DMS114 treated with DMSO at 0.1 percent for 48 hours (cell line): ENCODE measurements at regions not wholly inside any gene's neighbourhood (a gene's known extent, or its start where the extent isn't known, plus 50 kb on each side); places are given as distances from the start of the nearest gene placed in this dataset.
A peak's percentile ranks its signal among the peaks of the same experiment; 100 is the strongest.
"Not testable (repeated sequence)": the region's sequence is repeated elsewhere in the genome, so short reads cannot be mapped to it uniquely, and the experiment has no call there.

Experiments used
- DNase-seq: peaks from one replicate; lab custom pipeline; 2025; ENCODE audit not compliant: unreplicated experiment; lab: John Stamatoyannopoulos, UW

DNA sequence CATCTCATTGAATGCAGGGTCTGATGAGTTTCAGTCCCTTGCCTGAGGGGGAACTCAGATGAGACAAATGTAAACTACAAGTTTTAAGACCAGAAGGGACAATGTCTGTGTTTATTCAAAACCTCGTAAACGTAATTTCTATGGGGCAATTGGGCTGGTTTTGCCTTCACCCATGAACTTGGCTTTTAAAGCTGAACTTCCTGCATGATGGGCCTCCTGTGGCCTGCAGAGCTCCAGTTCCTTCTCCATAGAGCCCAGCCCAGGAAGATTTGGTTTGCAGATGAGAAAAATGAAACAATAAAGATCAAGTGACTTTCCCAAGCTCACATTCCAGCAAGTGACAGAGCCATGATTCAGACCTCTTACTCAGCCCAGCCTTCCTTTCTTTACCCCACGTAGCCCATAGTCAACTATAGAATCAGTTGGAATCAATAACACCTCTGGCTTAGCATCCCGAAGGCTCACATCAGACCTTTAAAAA, 612.3 kb downstream of the UTRN start:
- DNase-seq, result no peak

DNA sequence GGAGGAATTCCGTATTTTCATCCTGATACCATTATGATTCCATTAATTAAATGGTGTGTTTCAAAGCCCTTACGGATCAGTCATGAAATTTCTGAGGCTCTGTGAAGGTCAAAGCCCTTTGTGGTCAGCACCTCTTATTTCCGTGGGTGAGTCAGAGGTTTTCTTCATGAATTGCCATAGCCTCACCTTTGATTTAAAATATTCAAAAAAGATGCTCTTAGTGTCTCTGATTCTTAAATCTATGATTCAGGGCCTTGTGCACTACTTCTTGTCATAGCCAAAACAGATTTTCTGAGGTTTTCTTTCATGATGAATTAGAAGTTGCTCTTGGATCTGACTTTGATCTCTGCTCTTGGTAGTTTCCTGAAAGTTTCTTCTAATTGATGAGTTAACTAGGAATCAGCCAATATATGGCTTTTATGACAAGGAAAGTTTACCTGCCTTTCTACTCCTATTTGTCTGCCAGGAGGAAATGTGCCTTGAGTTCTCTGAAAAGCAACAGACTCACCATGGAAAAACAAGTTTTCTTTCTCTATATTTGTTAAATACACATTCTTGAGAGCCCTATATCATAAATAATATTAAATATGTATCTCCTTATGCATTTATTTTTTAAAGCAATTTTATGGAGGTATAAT, 613.0 kb downstream of the UTRN start:
- no peak for DNase-seq

DNA sequence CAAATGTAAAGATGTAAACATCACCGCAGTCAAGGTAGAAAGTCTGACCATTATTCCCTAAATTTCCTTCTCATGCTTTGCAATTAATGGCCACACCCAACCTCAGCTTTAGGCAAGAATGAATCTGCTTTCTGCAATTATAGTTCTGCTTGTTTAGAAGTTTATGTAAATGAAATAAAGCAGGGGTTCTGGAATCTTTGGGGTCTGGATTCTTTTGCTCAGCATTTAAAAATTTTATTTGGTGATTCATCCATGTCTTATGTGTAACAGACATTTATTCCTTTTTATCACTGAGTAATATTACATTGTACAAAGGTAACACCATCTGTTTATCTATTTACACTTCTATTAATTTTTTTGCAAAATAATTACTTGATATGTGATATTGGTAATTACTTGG, 613.6 kb downstream of the UTRN start:
- no peak for DNase-seq

DNA sequence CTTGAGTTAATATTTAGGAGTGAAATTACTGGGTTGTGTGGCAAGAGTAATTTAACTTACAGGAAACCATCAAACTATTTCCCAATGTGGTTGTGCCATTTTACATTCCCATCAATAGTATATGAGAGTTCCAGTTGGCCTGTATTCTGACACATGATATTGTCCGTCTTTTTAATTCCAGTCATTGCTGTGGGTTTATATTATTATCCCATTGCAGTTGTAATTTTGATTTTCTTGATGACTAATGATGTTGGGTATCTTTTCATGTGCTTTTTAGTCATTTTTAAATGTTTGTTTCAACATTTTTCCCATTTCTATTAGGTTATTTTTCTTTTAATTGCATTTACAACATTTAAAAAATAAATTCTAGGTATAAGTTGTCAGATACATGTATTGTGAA, 614.0 kb downstream of the UTRN start:
- DNase-seq, result no peak

DNA sequence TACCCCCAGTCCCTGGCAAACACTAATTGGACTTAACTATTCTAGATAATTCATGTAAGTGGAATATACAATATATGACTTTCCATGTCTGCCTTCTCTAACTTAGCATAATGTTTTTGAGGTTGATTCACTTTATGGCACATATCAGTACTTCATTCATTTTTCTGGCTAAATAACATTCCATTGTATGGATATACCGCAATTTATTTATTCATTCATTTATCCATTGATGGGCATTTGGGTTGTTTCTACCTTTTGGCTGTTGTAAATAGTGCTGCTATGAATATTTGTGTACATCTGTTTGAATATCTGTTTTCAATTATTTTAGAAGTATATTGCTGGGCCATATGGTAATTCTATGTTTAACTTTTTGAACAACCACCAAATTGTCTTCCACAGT, 616.3 kb downstream of the UTRN start:
- no peak for DNase-seq

DNA sequence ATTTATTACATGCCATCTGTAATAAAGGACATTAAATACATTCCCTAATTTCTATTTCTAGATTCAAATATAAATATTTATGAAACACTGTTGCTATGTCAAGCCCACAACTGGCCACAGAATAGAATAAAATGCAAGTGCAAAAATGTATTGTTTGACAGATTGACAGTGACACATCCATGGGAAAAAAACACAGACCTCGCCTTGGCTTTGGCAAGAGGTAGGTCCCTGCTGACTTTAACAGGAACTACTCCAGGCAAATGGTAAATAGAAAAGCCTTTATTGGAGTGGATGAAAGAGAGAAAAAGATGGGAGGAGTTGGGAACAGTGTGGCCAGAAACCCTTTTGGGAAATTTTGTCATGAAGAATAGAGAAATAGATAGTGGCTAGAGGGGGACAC, 622.9 kb downstream of the UTRN start:
- DNase-seq, result no peak

DNA sequence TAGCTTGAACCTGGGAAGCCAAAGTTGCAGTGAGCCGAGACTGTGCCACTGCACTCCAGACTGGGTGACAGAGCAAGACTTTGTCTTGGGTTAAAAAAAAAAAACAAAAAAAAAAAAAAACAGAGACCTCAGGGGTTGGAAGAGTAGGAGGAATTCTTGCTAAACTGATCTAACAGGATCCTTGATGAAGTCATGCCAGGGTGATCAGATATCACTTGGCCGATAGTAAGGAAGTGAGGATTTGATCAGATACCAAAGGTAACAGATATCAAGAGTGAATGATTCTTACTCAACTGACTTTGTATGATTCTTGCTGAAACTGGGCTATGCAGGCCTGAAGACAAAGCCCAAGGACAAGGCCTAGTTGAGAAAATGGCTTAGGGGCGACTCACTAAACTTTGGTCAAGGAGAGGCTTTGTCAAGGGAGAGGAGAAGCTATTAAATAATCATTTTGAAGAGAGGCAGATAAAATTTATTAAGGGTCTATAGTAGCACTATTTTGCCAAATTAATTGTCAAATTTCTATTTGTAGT, 624.7 kb downstream of the UTRN start:
- no peak for DNase-seq

DNA sequence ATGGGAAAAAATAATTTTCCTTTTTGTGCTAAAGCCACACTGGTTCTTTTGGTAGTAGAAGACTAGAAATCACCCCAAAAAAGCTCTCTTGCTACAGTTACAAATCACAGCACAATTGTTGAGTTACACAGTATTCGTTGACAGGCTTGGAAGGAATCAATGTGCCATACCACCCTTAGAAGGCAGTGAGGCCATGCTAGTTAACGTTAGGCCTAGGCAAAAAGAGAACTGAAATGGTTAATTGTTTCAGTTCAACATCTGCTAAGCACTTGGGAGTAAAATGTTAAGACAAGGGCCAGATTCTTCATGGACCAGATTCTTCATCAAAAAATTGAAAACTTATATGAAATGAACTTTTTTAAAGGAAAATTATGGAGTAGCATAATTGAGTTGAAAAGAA, 626.2 kb downstream of the UTRN start:
- no peak for DNase-seq

DNA sequence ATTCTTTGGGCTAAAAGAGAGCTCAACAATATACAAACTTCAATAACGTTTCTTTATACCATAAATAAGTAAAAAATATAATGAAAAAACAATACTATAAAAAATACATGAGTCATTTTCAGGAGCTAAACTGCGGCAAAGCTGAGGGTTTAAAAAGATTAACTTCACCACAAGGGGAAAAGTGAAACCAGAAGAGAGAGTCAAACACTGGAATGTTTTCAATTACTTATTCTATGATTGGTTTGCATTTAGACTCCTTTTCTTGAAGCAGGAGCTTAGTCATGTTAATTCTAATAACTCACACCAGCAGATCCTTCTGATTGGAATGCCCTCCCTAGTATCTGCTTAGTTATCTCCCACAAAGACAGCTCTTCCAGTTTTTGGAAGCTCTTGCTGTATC, 627.3 kb downstream of the UTRN start:
- DNase-seq, result no peak

DNA sequence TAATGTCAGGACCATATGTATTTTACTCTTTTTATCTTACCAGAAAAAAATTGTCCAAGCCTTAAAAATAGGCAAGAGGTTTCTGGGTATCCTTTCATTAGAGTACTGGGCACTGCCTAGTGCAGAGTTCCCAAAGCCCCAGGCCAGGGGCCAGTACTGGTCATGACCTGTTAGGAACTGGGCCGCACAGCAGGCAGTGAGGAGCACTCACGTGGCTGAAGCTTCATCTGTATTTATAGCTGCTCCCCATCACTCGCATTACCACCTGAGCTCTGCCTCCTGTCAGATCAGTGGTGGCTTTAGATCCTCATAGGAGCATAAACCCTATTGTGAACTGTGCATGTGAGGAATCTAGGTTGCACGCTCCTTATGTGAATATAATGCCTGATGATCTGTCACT, 632.9 kb downstream of the UTRN start:
- no peak for DNase-seq

DNA sequence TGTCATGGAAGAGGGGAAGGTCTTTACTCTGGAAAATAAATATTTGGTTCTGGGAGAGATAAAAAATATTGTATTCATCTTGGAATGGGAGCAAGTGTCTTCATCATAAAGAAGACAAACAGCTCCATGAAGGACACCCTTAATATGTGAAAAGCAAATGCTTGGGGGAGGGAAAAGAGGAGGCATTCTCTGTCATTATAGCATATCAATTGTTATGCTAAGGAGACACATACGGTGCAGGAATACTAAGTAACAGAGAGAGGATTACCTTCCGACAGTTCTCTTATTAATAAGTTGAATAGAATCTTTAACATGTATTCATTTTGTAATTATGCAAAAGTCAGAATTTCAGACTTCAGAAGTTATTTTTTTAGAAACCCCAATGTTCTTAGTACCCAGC, 634.4 kb downstream of the UTRN start:
- DNase-seq, result no peak

DNA sequence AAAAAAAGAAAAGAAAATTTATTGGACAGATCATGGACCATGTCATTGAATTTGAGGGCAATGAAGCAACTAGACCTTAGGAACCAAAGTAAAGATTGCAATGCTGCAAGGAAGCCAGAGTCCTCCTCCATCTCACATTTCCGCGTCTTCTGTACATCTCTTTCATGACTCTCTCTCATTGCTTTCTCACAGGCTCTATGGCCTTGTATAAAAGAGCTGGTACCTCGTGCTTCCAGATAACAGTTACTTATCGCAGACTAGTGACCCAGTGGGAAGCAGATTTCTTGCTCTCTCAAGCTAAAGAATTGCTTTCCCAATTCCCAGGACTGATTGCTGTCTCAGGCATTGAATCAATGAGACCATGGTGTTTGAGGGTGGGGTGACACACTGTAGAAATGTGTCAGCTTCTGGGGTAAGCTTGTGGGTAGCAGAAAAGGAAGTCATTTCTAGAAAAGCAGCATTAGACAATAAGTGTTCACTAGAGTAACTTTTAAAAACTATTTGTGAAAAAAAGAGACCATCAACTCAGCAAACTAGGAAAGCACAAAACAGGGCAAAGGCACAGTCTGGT, 635.3 kb downstream of the UTRN start:
- no peak for DNase-seq

DNA sequence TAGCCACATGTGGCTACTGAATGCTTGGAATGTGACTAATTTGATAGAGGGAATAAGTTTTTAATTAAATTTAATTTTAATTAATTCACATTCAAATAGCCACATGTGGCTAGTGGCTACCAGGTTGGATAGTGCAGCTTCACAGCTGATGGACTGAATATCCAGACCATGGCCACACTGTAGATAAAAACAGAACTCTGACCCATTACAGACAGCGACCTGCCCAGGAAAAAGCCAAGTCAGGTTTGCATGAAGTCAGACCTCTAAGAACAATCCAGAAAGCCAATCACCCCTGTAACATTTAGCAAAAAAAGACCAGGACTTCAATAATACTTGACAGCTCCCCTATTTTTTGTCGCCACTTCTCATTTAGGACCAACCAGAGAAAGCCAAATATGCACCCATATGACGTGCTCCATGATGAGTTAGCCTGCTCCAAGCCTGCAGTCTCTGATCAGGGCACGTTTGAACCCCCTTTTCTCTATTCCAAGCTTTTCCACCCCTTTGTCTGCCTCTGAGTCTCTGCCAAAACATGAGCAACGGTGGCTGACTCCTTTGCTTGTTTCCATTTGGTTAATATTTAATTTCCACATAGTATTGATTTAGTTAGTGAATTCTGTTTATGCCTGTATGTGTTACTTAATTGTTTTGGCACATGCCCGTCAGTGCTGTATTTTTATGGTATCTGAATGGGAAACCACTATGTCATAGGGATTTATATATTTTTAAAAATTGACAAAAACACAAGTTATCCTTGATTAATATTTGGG, 636.3 kb downstream of the UTRN start:
- no peak for DNase-seq

DNA sequence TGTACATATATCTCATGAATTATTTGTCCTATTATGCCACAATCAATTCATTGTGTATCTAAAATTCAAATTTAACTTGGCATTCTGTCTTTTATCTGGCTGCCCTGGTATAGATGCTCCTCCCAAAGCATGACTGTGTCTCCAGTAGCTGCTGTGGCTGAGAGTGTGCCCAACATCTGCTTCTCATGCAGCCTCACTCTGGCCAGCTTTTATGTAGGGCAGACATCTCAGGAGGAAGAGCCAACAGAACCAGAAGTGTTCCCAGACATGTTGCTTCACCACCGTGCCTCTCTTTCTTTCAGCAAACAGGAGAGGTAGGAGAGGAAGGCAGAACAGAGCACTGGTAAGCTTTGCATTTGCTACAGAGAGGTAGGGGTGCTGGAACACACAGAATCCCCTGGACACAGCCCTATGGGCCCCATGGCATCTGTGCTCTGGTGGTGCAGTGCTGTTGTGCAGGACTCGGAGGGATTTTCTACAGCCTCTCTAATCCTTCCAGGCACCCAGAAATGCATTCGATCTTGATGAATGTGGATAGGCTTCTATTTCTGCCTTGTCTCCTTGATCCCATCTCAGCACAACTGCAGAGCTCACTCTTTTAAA, 637.1 kb downstream of the UTRN start:
- no peak for DNase-seq

DNA sequence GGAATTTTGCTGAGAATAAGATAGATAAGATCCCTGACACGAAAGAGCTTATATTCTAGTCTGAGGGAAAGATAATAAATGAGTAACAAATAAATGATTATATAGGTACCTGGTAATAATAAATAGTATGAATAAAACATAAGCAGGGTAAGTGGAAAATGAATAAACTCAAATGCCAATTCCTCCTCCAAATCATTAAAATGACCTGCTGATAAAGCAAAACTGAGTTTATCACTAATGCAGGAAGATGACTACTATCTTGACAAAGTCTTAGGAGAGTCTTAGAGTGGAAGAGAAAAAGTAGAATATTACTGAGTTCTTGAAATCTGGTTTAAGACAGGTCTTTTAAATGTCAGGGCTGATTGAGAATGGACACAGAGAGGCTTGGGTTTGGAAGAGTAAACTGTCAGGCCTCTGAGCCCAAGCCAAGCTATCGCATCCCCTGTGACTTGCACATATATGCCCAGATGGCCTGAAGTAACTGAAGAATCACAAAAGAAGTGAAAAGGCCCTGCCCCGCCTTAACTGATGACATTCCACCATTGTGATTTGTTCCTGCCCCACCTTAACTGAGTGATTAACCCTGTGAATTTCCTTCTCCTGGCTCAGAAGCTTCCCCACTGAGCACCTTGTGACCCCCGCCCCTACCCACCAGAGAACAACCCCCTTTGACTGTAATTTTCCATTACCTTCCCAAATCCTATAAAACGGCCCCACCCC, 637.8 kb downstream of the UTRN start:
- not testable (repeated sequence) for DNase-seq

DNA sequence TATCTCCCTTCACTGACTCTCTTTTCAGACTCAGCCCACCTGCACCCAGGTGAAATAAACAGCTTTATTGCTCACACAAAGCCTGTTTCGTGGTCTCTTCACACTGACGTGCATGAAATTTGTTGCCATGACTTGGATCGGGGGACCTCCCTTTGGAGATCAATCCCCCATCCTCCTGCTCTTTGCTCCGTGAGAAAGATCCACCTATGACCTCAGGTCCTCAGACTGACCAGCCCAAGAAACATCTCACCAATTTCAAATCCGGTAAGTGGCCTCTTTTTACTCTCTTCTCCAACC, 638.3 kb downstream of the UTRN start:
- DNase-seq, result not testable (repeated sequence)

DNA sequence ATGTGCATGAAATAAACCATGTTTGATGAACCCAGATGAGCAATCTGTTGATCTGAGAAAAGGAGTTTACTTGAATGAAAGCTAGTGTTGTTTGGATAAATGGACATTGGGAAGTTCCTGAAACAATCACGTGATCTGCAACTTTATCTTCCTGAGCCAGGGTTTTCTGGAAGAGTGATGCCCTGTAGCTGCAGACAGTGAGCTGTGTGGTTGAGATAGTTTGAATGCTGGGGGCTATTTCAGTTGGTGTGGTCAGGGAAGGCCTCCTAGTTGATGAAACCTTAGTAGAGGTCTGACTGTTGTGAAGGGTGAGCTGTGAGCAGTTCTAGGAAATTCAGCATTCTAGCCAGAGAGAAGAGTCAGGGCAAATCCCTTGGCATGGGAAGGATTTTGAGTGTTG, 643.7 kb downstream of the UTRN start:
- DNase-seq, result no peak

DNA sequence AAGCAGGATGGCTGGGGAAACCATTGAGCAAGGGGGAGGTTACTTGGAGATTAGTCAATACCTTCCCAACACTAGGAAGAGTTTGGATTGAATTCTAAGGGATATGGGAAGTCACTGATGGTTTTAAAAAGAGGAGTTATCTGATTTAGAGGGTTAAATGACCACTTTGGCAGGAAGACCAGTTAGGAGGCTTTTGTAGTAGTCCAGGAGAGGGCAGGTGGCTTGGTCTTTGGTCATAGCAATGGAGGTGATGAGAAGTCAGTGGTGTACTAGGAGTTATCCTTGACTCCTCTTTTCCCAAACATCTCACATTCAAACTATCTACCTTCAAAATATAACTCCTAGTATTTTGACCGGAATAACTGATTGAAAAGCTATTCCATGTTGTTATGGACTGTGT, 644.1 kb downstream of the UTRN start:
- no peak for DNase-seq

DNA sequence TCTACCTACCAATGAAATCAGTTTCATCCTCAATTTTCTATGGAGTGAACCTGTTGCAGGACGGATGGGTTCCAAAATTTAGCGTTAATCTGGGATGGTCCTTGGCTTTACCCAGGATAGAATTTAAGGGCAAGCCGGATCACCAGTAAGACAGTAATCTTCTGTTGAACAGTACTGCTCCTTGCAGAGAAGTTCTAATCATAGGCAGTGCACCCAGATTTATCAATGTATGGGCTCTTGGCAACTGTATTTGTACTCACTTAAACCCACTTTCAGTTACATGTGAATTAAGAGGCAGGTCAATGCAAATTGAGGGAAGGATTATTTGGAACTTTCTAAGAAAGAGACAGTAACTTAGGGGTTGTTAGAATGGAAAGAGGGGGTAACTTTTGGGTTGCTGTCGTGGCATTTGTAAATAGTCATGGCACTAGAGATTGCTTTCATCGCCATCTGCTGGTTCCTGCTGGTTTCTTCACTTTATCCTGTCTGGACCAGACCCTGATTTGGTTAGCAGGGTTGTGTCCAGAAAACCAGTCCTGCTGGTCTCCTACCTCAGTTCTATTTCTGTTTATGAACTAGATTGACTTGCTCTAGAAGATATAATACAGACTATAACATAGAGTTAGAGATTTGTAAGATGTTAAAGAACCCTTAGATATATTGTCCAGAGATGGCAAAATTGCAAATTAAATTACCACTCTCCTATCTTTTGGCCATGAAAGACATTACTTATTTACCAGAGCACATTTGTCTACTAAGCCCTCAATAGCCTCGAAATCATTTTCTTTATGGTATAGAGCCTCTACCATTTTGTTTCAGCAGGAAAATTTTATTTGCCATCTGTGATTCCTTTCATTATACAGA, 646.3 kb downstream of the UTRN start:
- peak; percentile 4 for DNase-seq

DNA sequence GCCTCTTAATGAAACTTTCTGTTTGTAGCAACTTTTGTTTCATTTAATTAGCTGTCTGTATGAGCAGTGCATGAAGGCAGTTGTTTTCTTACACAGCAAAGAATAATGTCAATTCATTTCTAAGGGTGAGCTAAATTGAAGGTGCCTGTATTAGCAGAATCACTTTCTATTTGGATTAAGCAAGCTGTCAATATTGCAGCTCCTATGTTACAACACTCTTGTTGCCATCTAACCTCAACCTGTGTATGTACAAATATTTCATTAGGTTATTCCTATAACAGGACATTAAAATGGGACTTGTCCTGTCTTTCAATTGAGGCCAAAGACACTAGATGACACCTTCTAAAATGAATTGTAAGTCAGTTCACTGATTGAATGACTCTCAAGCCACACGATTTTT, 647.5 kb downstream of the UTRN start:
- DNase-seq, result no peak
